Breast epithelium (tissue), 4 donors: ENCODE measurements at regions not wholly inside any gene's neighbourhood (a gene's known extent, or its start where the extent isn't known, plus 50 kb on each side); places are given as distances from the start of the nearest gene placed in this dataset.

Source experiments
- DNase-seq, 2 donors: peaks; one replicate each; pipeline ENCODE4 v3.0.0-alpha.2; 2019; ENCODE audit warnings: low spot score in 2 of 2
- H3K27ac ChIP-seq, 2 donors: fragments of 200-600 bp; sonication (generic) in 1 of 2; one replicate each; pipeline ENCODE4 v1.5.1; 2016 to 2019; ENCODE audit warnings: mild to moderate bottlenecking in 1 of 2
- H3K27me3 ChIP-seq, 2 donors: fragments of 200-600 bp; sonication (generic) in 1 of 2; one replicate each; pipeline versions ENCODE4 v1.5.1 to v1.6.0; 2017 to 2019; ENCODE audit warnings: control low read depth in 1 of 2, mild to moderate bottlenecking in 1 of 2
- H3K36me3 ChIP-seq: fragments of 200-600 bp; one replicate; pipeline ENCODE4 v1.5.1; 2019
- H3K4me1 ChIP-seq, 2 donors: fragments of 200-600 bp; sonication (generic); one replicate each; pipeline ENCODE4 v1.5.1; 2016 to 2019; ENCODE audit warnings: control low read depth in 1 of 2
- H3K4me3 ChIP-seq, 3 donors: fragments of 200-600 bp; sonication (generic); 1 replicate in 2 of 3; 2 replicates in 1 of 3; pipeline ENCODE4 v1.5.1; 2016 to 2019; ENCODE audit warnings: mild to moderate bottlenecking in 3 of 3, moderate library complexity in 2 of 3
- H3K9me3 ChIP-seq, 2 donors: fragments of 200-600 bp; sonication (generic) in 1 of 2; one replicate each; pipeline ENCODE4 v1.5.1; 2016 to 2019; ENCODE audit warnings: control low read depth in 1 of 2
- CTCF ChIP-seq, 3 donors: fragments of 450-650 bp; IDR thresholded peaks; one replicate each; pipeline ENCODE4 v1.5.1; 2016 to 2017; ENCODE audit warnings: antibody characterized with exemption in 3 of 3, mild to moderate bottlenecking in 3 of 3, moderate library complexity in 3 of 3
- POLR2A ChIP-seq: fragments of 450-650 bp; IDR thresholded peaks from one replicate; pipeline ENCODE4 v1.6.1; 2016; ENCODE audit warnings: antibody characterized with exemption, mild to moderate bottlenecking, moderate library complexity
- POLR2AphosphoS5 ChIP-seq, 3 donors: sonication (generic); formaldehyde crosslinking; IDR thresholded peaks; one replicate each; pipeline ENCODE4 v1.6.1; 2017; ENCODE audit warnings: antibody characterized with exemption in 3 of 3
- intact Hi-C: fragments of 100-400 bp; cut with DNase I; formaldehyde crosslinking; loops from one replicate; pipeline ENCODE4 v1.15.1; 2023; ENCODE audit warnings: low total_unique reads

- TF ChIP-seq POLR2A, result no peak
- Histone ChIP-seq H3K9me3 (no peaks in the 10 kb centered on the region), H3K4me1 (no peaks in the 10 kb centered on the region), H3K27ac (no peak overlapping the region), H3K27me3 (no peaks in the 10 kb centered on the region), H3K4me3 (no peak overlapping the region), H3K36me3 (no peaks in the 10 kb centered on the region)
- intact Hi-C loops, result no loop called here
- DNase-seq, result no peak
Observed at GRCh38 chr13:50161052-50161451, 145.8 kb downstream of the KCNRG start.

GRCh38 chr13:50162001-50162400 is 146.8 kb downstream of the KCNRG start:
- Histone ChIP-seq H3K9me3 (no peaks in the 10 kb centered on the region), H3K36me3 (no peaks in the 10 kb centered on the region), H3K4me1 (no peaks in the 10 kb centered on the region), H3K27ac (no peak overlapping the region), H3K27me3 (no peaks in the 10 kb centered on the region), H3K4me3 (no peak overlapping the region)
- no peak for DNase-seq
- intact Hi-C loops, result no loop called here
- no peak for TF ChIP-seq POLR2A
- no peak for TF ChIP-seq CTCF (IDR thresholded peaks at IDR 0.05)
- TF ChIP-seq POLR2AphosphoS5 (IDR thresholded peaks at IDR 0.05), result no peak

GRCh38 chr13:50162567-50162966 is 147.3 kb downstream of the KCNRG start:
- no peak for DNase-seq
- H3K27ac ChIP-seq, result no peak overlapping the region
- H3K4me1 ChIP-seq, result no peaks in the 10 kb centered on the region
- no peaks in the 10 kb centered on the region for H3K9me3 ChIP-seq
- intact Hi-C loops, result no loop called here
- no peaks in the 10 kb centered on the region for H3K27me3 ChIP-seq
- TF ChIP-seq POLR2A (no peak), CTCF (IDR thresholded peaks at IDR 0.05) (no peak), POLR2AphosphoS5 (IDR thresholded peaks at IDR 0.05) (no peak)
- no peaks in the 10 kb centered on the region for H3K36me3 ChIP-seq
- H3K4me3 ChIP-seq, result no peak overlapping the region

GRCh38 chr13:50167224-50167947 is 152.1 kb downstream of the KCNRG start:
- Histone ChIP-seq H3K4me3 (no peak overlapping the region), H3K27me3 (no peaks in the 10 kb centered on the region), H3K4me1 (no peaks in the 10 kb centered on the region), H3K36me3 (no peaks in the 10 kb centered on the region), H3K27ac (no peak overlapping the region), H3K9me3 (no peaks in the 10 kb centered on the region)
- TF ChIP-seq POLR2AphosphoS5 (IDR thresholded peaks at IDR 0.05) (no peak), CTCF (IDR thresholded peaks at IDR 0.05) (no peak), POLR2A (no peak)
- intact Hi-C loops, result no loop called here
- DNase-seq, result no peak

GRCh38 chr13:50167967-50168366 is 152.7 kb downstream of the KCNRG start:
- intact Hi-C loops, result no loop called here
- Histone ChIP-seq H3K27ac (no peak overlapping the region), H3K4me1 (no peaks in the 10 kb centered on the region), H3K27me3 (no peaks in the 10 kb centered on the region), H3K9me3 (no peaks in the 10 kb centered on the region), H3K36me3 (no peaks in the 10 kb centered on the region), H3K4me3 (no peak overlapping the region)
- no peak for TF ChIP-seq POLR2A
- no peak for TF ChIP-seq POLR2AphosphoS5 (IDR thresholded peaks at IDR 0.05)
- TF ChIP-seq CTCF (IDR thresholded peaks at IDR 0.05), result no peak
- DNase-seq, result no peak
